GM19023 (cell line): ENCODE measurements at regions not wholly inside any gene's neighbourhood (a gene's known extent, or its start where the extent isn't known, plus 50 kb on each side); places are given as distances from the start of the nearest gene placed in this dataset.

Experiments used
- ATAC-seq: cut with Tn5 transposase; IDR thresholded peaks from one replicate; pipeline ENCODE4 v1.9.1; 2021; ENCODE audit warnings: mild to moderate bottlenecking, moderate library complexity; ENCODE audit not compliant: unreplicated experiment

GRCh38 chr13:48761256-48761655 lies 107.5 kb downstream of the CYSLTR2 start:
- ATAC-seq: no peak

GRCh38 chr13:48769107-48769704 lies 115.5 kb downstream of the CYSLTR2 start:
- peak; percentile 85 for ATAC-seq

DNA sequence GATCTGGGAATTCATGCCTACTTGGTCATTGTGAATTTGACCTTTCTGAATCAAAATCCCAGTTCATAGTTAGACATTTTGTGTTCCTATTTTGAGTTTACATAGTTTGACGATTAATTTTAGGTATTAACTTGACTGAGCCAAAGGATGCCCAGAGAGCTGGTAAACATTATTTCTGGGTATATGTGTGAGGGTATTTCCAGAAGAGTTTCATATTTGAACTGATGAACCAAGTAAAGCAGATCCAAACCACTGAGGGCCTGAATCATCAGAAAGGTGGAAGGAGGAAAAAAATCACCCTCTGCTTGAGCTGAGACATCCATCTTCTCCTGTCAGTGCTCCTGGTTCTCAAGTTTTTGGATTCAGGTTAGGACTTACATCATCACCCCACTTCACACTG lies 116.6 kb downstream of the CYSLTR2 start:
- ATAC-seq: no peak

DNA sequence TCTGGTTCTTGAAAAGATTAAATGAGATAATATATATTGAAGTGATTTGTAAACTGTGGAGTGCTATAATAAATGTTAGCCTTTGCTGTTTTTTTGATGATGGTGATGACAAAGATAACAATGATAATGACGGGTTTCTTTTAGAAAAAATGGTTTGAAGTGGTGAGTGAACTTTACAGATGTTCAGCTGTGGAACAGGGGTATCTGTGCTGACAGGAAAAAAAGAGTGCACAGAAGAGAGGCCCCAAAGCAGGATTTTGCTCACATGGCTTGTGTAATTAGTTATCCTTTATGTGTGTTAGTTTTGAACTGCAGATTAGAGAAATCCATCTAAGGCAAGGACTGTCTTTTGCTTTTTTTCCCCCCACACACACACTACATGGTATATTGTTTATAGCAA lies 119.2 kb downstream of the CYSLTR2 start:
- ATAC-seq: no peak

GRCh38 chr13:48773531-48774275 lies 120.0 kb downstream of the CYSLTR2 start:
- ATAC-seq: no peak

DNA sequence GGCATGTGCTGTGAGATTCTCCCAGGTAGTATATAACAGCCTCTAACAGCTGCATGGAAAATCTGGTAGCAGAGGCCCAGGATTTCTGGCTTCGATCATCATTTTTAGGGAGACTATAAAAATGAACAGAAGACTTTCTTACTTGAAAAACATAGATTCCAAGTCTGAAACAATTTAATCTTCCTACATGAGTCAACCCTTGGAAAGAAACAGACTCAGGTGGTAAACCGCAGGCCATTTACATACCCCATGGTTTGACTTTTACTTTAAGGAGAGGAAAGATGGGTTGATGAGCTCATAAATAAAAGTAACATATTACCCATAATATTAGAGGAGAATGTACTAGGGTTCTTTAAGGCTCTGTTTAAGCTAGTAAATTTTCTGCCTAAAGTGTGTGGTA lies 121.6 kb downstream of the CYSLTR2 start:
- no peak for ATAC-seq

DNA sequence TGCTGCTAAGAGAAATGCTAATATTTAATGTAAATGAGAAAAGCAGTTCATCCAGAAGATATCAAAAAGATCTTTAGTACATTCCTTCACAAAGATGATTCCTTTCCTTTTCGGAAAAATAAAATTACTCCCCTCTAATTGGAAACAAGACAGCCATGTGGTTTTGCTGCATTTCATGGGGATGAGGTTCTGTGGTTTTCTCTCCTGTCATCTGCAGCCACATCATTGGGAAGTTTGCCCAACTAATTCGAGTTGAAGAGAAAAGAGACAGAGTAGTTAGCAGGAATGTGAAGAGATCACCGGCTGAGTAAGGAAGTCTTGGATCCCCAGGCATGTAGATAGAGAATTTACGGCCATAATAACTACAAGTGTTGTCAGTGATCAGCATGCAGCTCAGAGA lies 122.1 kb downstream of the CYSLTR2 start:
- ATAC-seq: no peak

- ATAC-seq: no peak
Observed at GRCh38 chr13:48776401-48776800, 122.7 kb downstream of the CYSLTR2 start.

DNA sequence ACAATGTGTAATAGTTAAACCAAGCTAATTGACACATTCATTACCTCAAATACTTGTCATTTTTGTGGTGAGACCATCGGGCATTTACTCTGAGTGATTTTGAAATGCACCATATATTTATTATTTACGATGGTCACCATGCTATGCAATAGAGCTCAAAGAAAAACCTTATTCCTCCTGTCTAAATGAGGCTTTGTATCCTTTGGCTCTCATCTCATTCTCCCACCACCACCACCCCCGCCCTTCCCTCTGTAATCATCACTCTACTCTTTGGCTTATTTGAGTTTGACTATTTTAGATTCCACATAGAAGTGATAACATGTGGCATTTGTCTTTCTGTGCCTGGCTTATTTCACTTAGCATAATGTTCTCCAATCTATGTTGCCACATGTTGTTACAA lies 124.9 kb downstream of the CYSLTR2 start:
- no peak for ATAC-seq

GRCh38 chr13:48780713-48781341 lies 127.1 kb downstream of the CYSLTR2 start:
- no peak for ATAC-seq

DNA sequence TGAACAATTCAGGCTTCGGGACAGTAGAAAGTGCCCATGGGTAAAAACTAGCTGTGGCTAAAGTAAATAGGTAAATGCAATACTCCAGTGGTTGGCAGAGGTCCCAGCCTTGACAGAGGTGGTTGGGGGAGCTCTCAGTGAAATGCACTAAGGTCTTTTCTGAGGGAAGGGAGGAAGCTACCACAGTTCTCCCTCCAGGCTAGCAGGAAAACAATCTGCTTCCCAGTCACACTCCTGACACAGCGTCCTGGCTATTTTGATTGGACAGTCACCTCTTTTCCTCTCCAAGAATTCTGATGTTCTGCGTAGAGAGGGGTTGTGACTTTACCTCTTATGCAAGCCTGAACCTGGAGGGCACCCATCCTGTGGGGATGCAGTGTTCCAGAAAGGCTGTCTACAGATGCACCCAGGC lies 128.7 kb downstream of the CYSLTR2 start:
- no peak for ATAC-seq

DNA sequence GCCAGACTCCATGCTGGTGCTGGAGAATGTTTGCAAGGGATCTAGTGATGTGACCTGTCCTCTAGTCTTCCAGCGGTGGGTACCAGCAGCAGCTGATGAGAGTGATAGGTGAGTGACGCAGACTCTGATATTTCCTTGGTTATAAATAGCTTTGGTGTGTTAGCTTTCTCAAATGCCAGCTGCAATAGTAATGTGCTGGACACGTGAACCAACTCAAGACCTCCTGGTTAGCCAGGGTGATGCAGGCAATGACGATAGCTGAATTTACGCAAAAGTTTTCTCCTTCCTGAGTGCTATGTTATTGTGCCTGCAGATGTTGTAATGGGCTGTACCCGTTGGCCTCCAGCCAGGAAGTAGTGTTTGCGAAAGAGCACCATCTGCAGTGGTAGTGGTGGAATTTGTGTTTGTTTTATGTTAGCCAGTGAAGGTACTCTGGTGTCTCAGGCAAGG lies 129.5 kb downstream of the CYSLTR2 start:
- ATAC-seq: no peak

GRCh38 chr13:48783695-48784230 lies 130.0 kb downstream of the CYSLTR2 start:
- no peak for ATAC-seq

DNA sequence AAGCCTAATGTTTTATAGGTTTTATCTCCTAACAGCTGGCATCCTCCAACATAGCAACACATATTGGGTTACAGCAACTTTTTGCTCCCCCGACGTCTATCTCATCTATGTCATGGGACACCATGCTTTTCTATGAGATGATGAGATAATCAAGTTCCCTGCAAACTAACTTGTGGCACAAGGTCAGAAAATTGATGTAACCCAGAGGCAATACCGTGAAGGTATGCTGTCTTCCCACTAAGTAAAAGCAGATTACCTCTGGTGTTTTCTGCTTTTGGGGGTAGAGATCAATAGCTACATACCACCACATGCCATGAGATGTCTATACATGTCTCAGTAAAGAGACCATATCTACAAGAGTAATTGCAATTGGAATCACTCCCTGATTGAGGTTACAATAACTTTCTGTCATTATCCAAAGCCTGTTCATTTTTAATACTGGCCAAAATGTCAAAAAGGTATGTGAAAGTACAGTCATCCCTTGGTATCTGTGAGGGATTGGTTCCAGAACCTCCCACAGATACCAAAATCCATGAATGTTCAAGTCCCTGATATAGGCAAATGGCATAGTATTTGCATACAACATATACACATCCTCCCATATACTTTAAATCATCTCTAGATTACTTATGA lies 131.3 kb downstream of the CYSLTR2 start:
- no peak for ATAC-seq

DNA sequence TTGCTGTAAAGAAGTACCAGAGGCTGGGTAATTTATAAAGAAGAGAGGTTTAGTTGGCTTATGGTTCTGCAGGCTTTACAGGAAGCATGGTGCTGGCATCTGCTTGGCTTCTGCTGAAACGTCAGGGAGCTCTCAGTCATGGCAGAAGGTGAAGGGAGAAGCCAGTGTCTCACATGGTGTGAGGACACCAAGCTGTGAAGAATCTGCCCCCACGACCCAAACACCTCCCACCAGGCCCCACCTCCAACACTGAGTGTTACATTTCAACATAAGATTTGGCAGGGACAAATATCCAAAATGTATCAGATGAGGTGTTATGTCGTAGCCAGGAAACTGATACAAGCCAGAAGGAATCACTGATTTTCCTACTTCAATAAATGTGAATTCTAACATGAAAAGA lies 136.5 kb downstream of the CYSLTR2 start:
- no peak for ATAC-seq

- ATAC-seq: no peak
Observed at GRCh38 chr13:48790966-48791365, 137.2 kb downstream of the CYSLTR2 start.

DNA sequence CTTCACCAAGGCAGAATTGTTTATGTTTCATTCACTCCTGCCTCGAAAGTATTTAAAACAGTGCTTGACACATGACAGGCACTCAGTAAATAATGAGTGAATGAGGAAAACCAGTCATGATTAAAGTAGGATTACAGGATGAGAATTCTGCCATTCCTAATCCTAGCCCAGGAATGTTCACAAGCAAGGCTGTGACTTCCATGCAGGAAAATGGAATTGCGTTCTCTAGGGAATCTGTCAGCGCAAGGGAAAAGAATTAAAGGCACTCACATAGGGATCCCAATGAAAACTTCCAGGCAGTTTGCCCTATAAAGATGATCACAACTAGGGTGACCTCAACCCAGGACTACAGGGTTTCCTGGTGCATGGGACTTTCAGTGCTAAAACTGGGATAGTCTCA lies 143.4 kb downstream of the CYSLTR2 start:
- no peak for ATAC-seq

DNA sequence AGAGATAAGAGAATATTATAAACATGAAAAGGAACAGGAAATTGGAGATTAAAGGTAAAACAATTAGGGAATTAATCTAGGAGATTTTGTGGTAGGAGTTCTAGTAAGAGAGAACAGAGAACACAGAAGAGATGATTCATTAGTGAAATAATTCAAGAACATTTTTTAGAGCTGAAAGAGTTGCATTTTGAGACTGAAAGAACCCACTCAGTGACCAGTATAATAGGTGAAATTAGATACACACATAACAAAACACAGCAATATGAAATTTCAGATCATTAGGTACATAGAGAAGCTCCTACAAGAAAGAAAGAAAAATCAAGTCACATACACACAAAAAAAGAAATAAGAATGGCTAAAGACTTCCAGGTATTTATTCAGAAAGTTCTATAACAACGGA lies 144.0 kb downstream of the CYSLTR2 start:
- ATAC-seq: no peak

- no peak for ATAC-seq
Observed at GRCh38 chr13:48798180-48798579, 144.5 kb downstream of the CYSLTR2 start.

DNA sequence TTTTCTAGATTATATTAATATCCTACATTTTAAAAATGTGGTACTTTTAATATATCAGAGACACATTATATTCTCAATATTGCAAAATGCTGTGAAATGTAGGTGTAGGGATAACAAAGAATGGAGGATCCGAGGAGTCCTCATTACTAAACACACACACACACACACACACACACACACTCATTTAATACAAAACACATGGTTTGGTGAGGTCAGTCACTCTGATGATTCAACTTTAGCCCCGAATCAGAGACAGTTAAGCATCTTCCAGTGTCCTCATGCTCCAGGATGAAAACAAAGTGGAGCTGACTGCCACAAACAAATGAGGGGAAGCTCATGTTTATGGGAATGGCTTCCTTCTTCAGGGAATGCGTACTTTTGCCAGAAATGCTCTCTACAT lies 147.5 kb downstream of the CYSLTR2 start:
- no peak for ATAC-seq

- no peak for ATAC-seq
Observed at GRCh38 chr13:48804821-48805601, 151.3 kb downstream of the CYSLTR2 start.
